HG02852 (cell line): ENCODE measurements at regions not wholly inside any gene's neighbourhood (a gene's known extent, or its start where the extent isn't known, plus 50 kb on each side); places are given as distances from the start of the nearest gene placed in this dataset.

ENCODE experiments used
- ATAC-seq: cut with Tn5 transposase; IDR thresholded peaks from one replicate; pipeline ENCODE4 v1.9.1; 2021; ENCODE audit warnings: mild to moderate bottlenecking, moderate library complexity; ENCODE audit not compliant: unreplicated experiment

GRCh38 chr10:29105516-29106215 lies 183.2 kb upstream of the LYZL1 start:
- no peak for ATAC-seq

GRCh38 chr10:29106287-29106686 lies 182.6 kb upstream of the LYZL1 start:
- no peak for ATAC-seq

GRCh38 chr10:29107866-29108498 lies 180.9 kb upstream of the LYZL1 start:
- no peak for ATAC-seq

- ATAC-seq = no peak
These were observed 178.9 kb upstream of the LYZL1 start for GRCh38 chr10:29109707-29110571.

- ATAC-seq = no peak
These were observed 175.8 kb upstream of the LYZL1 start for GRCh38 chr10:29112827-29113615.

- no peak for ATAC-seq
These were observed 175.3 kb upstream of the LYZL1 start for GRCh38 chr10:29113616-29113945.

GRCh38 chr10:29114141-29114540 lies 174.7 kb upstream of the LYZL1 start:
- no peak for ATAC-seq

GRCh38 chr10:29117781-29118180 lies 171.1 kb upstream of the LYZL1 start:
- no peak for ATAC-seq

- ATAC-seq = no peak
These were observed 169.5 kb upstream of the LYZL1 start for GRCh38 chr10:29119374-29119773.

GRCh38 chr10:29120216-29120615 lies 168.7 kb upstream of the LYZL1 start:
- no peak for ATAC-seq

GRCh38 chr10:29124864-29125263 lies 164.0 kb upstream of the LYZL1 start:
- no peak for ATAC-seq

GRCh38 chr10:29127037-29127700 lies 161.7 kb upstream of the LYZL1 start:
- no peak for ATAC-seq

GRCh38 chr10:29127731-29128130 lies 161.1 kb upstream of the LYZL1 start:
- ATAC-seq = no peak

- ATAC-seq = no peak
These were observed 158.6 kb upstream of the LYZL1 start for GRCh38 chr10:29130190-29130673.

GRCh38 chr10:29131952-29132547 lies 156.8 kb upstream of the LYZL1 start:
- no peak for ATAC-seq

- no peak for ATAC-seq
These were observed 156.2 kb upstream of the LYZL1 start for GRCh38 chr10:29132551-29133111.

GRCh38 chr10:29135337-29135736 lies 153.5 kb upstream of the LYZL1 start:
- ATAC-seq = no peak

GRCh38 chr10:29136411-29136810 lies 152.5 kb upstream of the LYZL1 start:
- ATAC-seq = no peak

- no peak for ATAC-seq
These were observed 148.7 kb upstream of the LYZL1 start for GRCh38 chr10:29140151-29140550.

GRCh38 chr10:29140991-29141390 lies 147.9 kb upstream of the LYZL1 start:
- ATAC-seq = no peak
